Kidney (tissue), 13 donors: ENCODE measurements at regions not wholly inside any gene's neighbourhood (a gene's known extent, or its start where the extent isn't known, plus 50 kb on each side); places are given as distances from the start of the nearest gene placed in this dataset.

Experiments
- DNase-seq, 5 donors: peaks; one replicate each; pipeline ENCODE4 v3.0.0-alpha.2; 2013 to 2020
- FAIRE-seq: peaks from 2 replicates; lab custom pipeline; 2012; peaks lifted over from hg19 to GRCh38; lab: Jason Lieb, UNC
- H3K27ac ChIP-seq, 2 donors: one replicate each; pipeline ENCODE4 v1.7.0; 2013; ENCODE audit warnings: low read depth in 2 of 2, low read length in 2 of 2, inconsistent platforms in 1 of 2
- H3K27me3 ChIP-seq: one replicate; pipeline ENCODE4 v1.7.1; 2013; ENCODE audit warnings: low read length, inconsistent platforms; ENCODE audit not compliant: control insufficient read depth, insufficient read depth
- H3K36me3 ChIP-seq, 3 donors: one replicate each; pipeline versions ENCODE4 v1.7.0 to v1.7.1; 2013; ENCODE audit warnings: low read length in 3 of 3, control low read depth in 1 of 3, inconsistent platforms in 1 of 3; ENCODE audit not compliant: insufficient read depth in 3 of 3, control insufficient read depth in 2 of 3
- H3K4me1 ChIP-seq, 3 donors: one replicate each; pipeline versions ENCODE4 v1.7.0 to v1.7.1; 2013; ENCODE audit warnings: low read length in 3 of 3, inconsistent platforms in 1 of 3, low read depth in 1 of 3; ENCODE audit not compliant: control insufficient read depth in 2 of 3, insufficient read depth in 2 of 3
- H3K4me3 ChIP-seq, 3 donors: one replicate each; pipeline versions ENCODE4 v1.7.0 to v1.8.1; 2013; ENCODE audit warnings: low read length in 3 of 3, control low read depth in 1 of 3, inconsistent platforms in 1 of 3
- H3K9ac ChIP-seq, 3 donors: one replicate each; pipeline versions ENCODE4 v1.7.0 to v1.7.1; 2013; ENCODE audit warnings: low read length in 3 of 3, control low read depth in 1 of 3, inconsistent platforms in 1 of 3
- H3K9me3 ChIP-seq, 3 donors: one replicate each; pipeline versions ENCODE4 v1.7.0 to v1.7.1; 2013; ENCODE audit warnings: low read length in 3 of 3, control low read depth in 1 of 3, inconsistent platforms in 1 of 3; ENCODE audit not compliant: control insufficient read depth in 2 of 3, insufficient read depth in 1 of 3
- CTCF ChIP-seq: IDR thresholded peaks from 3 replicates; pipeline ENCODE4 v1.5.1; 2012; ENCODE audit warnings: mild to moderate bottlenecking, moderate library complexity, borderline replicate concordance; ENCODE audit not compliant: insufficient read depth; ENCODE audit errors: extremely low read depth
- intact Hi-C: fragments of 100-400 bp; cut with DNase I; formaldehyde crosslinking; loops from one replicate; pipeline ENCODE4 v1.11.1; 2022
- donor health status: control.
- donor health status: control.
- donor health status: control.
- donor health status: control.
- donor health status: control.
- donor health status: DM: yes; HTN: yes; CAD: no.
- donor health status: Normal renal cell carcinoma (clear cell type).

GRCh38 chr2:53183581-53183980 is 584.0 kb upstream of the CHAC2 start:
- H3K4me3 ChIP-seq = no peak overlapping the region
- H3K27me3 ChIP-seq = no peaks in the 10 kb centered on the region
- no peaks in the 10 kb centered on the region for H3K36me3 ChIP-seq
- FAIRE-seq (no peak), DNase-seq (peak in 1 of 5 donors; percentile 26)
- TF ChIP-seq CTCF = no peak
- H3K9me3 ChIP-seq = no peaks in the 10 kb centered on the region
- no peak overlapping the region for H3K27ac ChIP-seq
- no peak overlapping the region for H3K9ac ChIP-seq
- peaks cover 0 to 3% (median 2%) of the 10 kb centered on the region in 3 donors for H3K4me1 ChIP-seq
- intact Hi-C loops = no loop called here

GRCh38 chr2:53182601-53183000 is 585.0 kb upstream of the CHAC2 start:
- H3K9ac ChIP-seq = no peak overlapping the region
- intact Hi-C loops = no loop called here
- no peak overlapping the region for H3K27ac ChIP-seq
- no peak overlapping the region for H3K4me3 ChIP-seq
- peaks cover 0 to 3% (median 2%) of the 10 kb centered on the region in 3 donors for H3K4me1 ChIP-seq
- DNase-seq (peak in 3 of 5 donors; percentile 43 to 71 (median 70)), FAIRE-seq (no peak)
- TF ChIP-seq CTCF = no peak
- no peaks in the 10 kb centered on the region for H3K36me3 ChIP-seq
- no peaks in the 10 kb centered on the region for H3K27me3 ChIP-seq
- H3K9me3 ChIP-seq = no peaks in the 10 kb centered on the region

- Histone ChIP-seq H3K4me1 (no peaks in the 10 kb centered on the region), H3K9me3 (no peaks in the 10 kb centered on the region), H3K27me3 (no peaks in the 10 kb centered on the region), H3K27ac (no peak overlapping the region), H3K36me3 (no peaks in the 10 kb centered on the region), H3K9ac (no peak overlapping the region), H3K4me3 (no peak overlapping the region)
- intact Hi-C loops = no loop called here
- TF ChIP-seq CTCF = no peak
- no peak for FAIRE-seq
- DNase-seq = no peak
Observed at GRCh38 chr2:53181759-53182158, 585.8 kb upstream of the CHAC2 start.

GRCh38 chr2:53177327-53177726 is 590.3 kb upstream of the CHAC2 start:
- H3K4me1 ChIP-seq = no peaks in the 10 kb centered on the region
- DNase-seq = no peak
- no peaks in the 10 kb centered on the region for H3K9me3 ChIP-seq
- H3K36me3 ChIP-seq = no peaks in the 10 kb centered on the region
- TF ChIP-seq CTCF = no peak
- intact Hi-C loops = no loop called here
- no peaks in the 10 kb centered on the region for H3K27me3 ChIP-seq
- H3K27ac ChIP-seq = no peak overlapping the region
- H3K4me3 ChIP-seq = no peak overlapping the region
- H3K9ac ChIP-seq = no peak overlapping the region
- no peak for FAIRE-seq
